Umbilical cord (tissue), 1 donor: ENCODE measurements at regions not wholly inside any gene's neighbourhood (a gene's known extent, or its start where the extent isn't known, plus 50 kb on each side); places are given as distances from the start of the nearest gene placed in this dataset.

Experiments
- DNase-seq: peaks from one replicate; pipeline ENCODE4 v3.0.0-alpha.2; 2015; ENCODE audit warnings: low spot score

DNA sequence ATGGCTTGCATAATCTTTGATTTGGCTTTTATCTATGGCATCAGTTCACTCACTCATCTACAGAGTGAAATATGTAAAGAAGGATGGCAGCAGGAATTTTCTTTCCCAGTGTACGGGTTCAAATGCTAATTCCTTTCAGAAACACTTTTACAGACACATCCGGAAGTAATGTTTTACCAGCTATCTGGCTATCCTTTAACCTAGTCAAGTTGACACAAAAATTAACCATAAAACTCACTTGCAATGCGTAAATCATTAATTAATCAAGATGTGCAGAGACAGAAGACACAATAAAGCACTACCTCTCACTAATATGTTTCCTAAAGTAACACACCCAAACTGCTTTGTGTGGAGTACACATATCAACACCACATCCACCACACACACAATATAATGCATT lies 378.9 kb upstream of the ANO3 start:
- DNase-seq: no peak

DNA sequence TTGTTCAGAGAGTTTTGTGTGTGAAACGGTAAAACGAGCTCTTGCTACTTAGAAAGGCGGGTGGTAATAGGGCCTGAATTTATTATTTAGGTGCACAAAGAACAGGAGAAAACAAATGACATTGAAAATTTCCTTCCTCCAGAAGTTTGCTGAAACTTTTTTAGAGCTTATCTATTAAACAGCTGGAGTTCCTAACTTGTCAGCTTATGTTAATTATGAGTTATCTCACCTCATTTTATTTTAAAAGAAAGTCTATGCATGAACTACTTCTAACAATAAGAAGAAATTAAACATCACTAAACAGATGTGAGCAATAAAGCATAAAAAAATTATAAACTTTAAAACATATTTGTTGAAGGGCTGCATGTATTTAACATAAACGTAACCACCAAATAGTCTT lies 373.9 kb upstream of the ANO3 start:
- no peak for DNase-seq

DNA sequence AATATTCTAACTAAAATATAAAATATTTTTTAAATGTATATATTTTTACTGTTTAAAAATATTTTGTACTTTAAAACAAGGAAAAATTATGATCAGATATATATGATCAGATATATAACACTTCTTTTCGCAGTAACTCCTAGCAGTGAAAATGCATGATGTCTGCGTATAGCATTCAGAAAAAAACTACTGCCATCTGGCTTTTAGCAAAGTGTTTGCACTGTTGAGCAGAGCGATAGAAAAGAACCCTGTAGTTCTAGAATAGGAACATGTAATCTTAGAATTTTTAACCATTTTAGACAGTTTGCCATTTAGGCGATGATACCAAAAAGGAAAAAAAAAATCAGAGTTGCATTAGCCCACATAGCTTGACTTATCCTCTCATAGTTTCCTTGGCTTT lies 370.4 kb upstream of the ANO3 start:
- DNase-seq: peak; percentile 34

DNA sequence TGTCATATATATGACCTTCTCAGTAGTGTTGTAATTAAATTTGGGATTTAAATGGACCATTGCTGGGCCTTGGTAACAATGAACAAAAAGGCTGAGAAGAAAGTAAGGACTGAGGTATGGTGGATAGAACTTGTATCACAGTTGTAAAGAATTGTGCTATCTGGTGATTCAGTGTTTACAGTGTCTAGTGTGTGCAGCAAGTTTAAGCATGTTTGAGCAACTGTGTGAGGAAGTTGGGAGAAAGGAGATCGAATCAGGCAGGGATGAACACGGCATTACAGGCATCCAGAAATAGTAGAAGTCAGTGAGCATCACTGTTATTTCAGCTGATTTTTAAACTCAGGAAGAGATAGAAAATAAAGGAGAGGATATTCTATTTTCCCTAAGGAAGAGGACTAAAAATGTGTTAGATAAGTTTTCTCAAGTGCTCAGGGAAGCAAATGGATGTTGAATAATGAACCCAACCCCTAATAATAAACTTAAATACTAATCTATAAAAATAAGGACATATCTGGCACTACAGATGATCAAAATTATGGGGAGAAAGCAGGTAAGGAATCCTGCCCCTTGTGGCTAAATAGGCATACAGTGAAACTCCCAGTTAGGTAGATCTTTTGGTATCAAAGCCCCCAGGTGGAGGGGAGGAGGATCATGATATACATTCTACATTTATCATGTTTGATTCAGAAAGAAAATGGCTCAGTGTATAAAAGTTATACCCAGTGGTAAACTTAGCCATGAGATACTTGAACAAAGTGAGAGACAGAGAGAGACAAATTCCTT lies 361.0 kb upstream of the ANO3 start:
- no peak for DNase-seq

DNA sequence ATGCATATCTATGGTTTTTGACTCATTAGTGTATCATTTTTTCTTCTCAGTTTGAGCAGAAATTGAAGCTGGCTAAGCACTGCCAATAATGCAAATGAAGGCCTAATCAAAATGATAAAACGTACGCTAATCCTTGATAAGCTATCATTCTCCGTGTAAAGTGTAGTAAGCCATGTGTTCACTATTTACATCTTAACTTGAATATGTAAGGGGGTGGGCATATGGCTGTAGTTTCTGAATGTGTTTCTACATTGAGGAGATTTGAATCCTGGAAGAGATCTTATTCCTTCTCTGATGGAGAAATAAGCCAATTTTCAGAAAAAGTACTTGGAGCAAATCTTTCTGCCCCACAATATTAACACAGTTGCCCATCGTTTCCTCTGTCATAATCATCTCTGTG lies 351.8 kb upstream of the ANO3 start:
- no peak for DNase-seq

DNA sequence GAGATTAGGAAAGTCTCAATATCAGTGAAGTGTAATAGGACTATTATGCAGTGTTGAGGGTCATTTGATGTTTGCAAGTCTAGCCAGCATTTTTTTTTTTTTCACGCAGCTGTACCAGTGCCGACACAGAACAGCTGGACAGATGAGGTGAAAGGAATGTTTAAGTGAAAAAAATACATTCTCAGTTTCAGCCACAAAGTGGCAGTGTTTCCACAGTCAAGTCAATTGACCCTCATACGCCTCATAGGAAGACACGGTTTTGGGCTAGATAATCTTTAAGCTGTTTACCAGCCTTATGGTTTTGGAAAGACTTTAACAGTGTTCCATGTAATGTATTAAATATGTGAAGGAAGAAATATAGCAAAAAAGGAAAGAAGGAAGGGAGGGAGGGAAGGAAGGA lies 349.9 kb upstream of the ANO3 start:
- peak; percentile 88 for DNase-seq

DNA sequence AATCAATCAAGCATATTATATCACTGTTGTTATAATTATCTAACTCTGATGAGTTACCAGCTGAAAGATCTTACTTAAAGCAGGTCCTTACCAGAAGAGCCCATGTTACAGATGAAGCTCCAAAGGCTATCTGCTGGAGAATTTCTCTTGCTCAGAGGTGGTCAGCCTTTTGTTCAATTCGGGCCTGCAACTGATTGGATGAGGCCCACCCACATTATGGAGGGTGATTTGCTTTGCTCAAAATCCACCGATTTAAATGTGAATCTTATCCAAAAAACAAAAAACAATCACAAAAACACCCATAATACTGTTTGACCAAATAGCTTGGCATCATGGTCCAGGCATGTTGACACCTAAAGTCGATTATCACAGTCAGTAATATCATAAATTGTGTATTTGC lies 348.6 kb upstream of the ANO3 start:
- DNase-seq: no peak

DNA sequence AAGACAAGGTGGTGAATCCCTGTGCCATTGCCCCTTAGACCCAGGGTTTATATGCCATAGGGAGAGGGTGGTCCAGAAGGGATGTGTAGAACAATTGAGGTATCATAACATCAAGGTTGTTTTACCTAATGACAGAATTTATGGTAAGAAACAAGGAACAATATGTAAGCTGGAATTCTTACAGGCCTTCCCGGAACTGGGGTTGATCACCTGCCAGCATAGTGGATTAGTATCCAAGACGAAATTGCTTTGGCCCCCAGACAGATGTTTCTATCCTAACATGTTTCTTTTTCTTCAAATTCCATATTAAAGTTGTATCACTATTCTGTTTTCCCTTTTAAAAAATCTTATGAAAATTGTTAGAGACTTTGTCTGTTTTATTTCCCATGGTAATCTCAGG lies 343.8 kb upstream of the ANO3 start:
- DNase-seq: no peak

DNA sequence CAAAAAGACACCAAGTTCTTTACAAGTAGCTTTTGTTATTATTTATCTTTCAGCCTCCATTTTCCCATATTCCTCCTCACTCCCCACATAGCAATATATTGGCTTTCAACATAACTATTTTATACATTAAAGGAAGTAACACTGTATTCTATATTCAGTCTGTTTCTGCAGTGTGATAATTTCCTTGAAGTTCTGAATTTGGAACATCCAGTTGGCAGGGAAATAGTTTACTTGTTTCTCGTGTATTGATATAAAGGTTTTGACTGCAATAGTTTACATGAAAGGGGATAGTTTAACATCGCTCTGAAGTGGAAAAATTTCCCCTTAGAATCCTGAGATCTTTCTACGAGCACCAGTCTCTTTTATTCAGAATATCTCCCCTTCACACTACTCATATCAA lies 341.5 kb upstream of the ANO3 start:
- no peak for DNase-seq

DNA sequence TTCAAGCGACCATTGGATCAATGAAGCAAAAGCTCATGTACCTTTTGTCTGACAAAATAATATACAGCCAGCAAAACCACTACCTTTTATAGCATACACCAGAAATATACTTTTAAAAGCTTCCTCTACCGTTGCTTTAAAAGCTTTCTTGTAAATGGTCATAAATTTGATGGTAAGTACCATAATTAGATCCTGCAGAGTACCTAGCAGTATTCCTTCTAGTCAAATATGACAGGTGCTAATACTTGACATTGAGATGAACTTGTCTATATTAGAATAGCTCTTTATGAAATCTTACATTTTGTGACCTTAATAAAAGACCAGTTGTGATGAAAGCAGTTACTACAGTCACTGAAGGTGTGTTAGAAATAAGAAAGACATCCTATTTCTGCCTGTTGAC lies 340.5 kb upstream of the ANO3 start:
- DNase-seq: no peak

DNA sequence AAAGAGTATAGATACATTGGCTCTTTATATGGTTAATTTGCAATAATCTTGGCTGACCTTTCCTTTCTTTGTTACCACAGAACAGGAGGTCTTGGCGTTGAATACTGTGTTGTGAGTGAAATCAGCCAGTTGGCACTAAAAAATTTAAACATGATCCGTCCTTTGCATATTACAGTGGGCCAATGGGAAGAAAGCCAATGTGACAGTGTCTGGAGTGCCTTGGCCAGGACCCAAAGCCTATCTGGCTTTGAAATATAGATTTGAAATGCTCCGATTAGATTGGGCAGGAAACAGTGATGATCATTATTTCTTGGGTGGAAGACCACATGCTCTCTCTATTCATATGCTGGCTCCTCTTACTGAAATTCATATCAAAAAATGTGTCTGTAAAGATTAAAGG lies 339.6 kb upstream of the ANO3 start:
- no peak for DNase-seq

DNA sequence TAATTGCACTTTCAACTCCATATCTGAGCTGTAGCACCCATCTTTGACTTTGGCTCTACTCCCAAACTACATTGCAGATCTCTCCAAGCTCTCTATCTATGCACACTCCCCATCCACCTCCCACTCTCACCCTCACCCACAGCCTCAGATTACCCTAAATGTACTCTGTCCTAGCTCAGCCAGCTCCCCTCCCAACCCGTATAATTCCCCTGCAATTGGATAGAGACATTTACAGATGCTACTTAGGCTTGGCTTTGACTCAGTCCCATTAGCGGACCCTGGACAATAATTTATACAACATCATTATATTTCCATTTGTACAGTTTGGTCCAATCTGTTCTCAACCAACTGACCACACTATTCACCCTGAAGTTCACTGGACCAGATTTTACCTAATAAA lies 338.9 kb upstream of the ANO3 start:
- DNase-seq: no peak

DNA sequence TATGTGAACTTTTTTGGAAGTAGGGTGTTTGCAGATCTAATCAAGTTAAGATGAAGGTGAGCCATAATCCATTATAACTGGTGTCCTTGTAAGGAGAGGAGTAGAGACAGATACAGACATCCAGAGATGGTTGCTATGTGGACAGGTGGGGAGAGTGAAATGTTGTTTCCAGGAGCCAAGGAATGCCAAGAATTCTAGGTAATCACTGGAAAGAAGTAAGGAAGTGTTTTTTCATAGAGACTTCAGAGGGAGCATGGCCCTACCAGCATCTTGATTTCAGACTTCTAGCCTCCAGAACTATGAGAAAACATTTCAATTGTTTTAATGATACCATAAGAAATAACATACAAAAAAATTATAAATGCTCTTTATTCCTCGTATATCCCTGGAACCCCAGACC lies 320.5 kb upstream of the ANO3 start:
- DNase-seq: no peak

DNA sequence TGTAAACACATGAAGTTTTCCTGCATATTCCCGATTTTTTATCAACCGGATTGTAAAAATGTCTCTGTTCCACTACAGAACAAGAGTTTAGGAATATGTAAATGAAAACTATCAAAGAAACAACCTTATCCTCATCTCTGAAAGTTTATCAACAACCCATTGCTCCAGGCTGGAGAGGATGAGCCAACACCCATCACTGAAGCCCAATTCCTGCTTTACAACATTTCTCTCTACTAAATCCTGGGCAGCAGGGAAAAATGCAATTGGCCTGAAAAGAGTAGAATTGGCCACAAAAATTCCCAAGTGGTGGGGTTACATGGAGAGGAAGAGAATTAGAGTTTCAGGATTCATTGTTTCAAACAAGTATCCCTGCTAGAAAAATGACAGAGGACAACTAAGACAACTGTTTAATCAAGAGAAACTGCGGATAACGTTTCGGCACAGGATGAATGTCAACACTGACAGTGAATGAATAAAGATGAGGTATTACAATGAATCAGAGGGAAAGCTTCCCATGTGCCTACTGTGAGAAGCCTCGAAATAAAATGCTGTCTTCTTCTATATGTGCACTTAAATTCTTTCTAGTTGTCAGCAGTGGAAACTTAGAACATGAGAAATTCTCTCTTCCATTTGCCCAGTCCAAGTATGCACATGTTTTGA lies 317.3 kb upstream of the ANO3 start:
- DNase-seq: no peak

DNA sequence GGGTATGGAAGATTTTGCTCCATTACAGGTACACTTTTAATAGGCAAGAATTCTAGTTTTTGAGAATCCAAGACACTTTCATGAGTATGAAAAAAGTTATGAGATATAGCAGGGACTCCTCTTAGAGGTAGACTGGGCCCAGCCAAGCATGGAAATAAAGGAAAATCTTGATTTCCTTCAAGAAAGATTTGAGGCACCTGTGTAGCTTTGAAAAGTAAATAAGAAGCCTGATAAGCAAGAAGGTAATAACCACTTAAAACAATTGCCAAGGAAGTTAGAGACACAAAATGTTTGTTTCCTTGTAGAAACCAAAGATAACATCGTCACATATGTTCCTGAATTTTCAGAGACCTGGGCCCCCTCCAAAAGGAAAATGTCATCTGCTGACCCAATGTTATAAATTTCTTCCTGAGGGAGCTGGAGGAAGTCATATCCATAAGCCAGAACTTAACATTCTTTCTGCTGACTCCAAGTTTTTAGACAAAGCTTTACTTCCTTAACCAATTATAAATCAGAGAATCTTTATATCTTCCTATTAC lies 314.5 kb upstream of the ANO3 start:
- no peak for DNase-seq

DNA sequence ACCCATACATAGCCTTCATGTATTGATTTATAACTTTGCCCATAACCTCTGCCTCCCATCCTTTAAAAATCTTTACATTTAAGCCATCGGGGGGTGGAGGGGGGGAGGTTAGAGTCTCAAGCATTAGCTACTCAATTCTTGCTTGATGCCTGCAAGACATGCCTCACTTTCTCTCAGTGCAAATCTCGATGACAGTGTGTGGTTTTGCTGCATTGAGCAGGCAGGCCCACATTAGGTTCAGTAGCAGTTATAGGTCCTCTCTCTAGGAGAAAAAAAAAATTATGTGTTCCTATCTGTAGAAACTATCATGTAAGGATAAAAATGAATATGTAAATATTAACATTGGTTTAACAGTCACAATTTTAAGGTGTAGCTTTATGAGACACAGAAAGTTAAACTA lies 314.0 kb upstream of the ANO3 start:
- no peak for DNase-seq

DNA sequence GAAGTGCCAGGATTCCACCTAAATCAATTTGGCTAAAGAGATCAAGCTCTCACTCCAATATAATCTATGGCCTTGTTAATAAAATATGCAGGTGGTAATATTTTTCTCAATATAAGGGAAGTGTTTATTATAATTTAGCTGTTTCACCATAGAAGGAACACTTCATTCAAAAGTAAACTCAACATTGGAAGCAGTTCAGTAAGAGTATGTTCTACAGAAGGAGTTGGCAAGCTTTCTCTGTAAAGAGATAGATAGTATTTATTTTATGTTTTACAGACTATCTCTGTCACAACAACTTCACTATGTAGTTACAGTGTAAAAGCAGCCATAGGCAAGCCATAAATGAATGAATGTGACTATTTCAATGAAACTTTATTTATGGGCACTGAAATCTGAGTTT lies 313.6 kb upstream of the ANO3 start:
- peak; percentile 23 for DNase-seq

DNA sequence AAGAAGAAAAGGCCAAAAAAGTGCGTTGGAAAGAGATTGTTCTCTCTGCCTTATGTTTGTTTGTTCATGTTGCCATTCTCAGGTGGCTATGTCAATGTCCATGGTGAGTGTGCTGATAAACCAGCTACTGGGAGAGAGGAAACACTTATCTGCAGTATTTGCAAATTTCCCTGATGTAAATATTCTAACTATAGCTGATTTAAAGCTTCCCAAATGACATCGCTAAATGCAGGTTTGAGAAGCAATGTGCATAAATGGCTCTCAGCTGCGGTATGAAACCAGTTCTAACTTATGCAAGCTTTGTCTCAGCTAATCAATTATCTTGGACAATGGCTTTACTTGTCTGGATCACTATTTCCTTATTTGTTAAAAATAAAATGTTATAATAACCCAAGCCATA lies 312.5 kb upstream of the ANO3 start:
- DNase-seq: no peak

DNA sequence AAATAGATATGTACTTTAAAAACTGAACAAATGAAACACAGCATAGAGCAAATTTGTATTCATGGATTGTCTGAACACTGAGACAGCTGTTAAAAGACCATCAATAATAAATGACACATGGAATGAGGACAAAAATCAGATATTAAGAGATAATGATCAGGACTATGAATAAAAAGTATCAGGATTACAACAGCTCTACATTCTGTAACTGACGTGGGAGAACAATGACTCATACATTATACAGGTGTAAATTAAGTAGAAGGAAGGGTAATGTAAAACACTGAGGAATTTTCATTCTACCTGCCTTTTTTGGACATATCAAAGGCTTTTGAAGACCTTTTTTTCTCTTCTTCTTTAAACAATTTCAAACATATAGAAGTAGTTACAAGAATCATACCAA lies 310.9 kb upstream of the ANO3 start:
- DNase-seq: peak; percentile 7

DNA sequence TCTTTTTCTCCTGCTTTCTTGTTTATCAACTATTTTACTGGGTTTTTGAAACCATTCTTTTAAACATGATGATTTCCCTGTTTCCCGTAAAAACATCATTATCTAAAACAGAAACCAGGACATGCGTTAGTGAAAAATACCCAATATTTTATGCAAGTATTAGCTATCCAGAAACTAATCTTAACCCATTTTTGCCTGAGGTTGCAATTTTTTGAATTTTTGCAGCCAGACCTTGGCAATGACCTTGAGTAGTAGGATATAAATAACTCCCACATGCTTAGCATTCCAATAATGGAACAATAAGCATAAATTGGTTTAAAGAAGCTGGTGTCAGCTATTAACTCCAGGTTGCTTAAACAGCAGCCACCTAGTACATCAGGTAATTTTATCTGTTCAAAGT lies 308.9 kb upstream of the ANO3 start:
- peak; percentile 3 for DNase-seq

DNA sequence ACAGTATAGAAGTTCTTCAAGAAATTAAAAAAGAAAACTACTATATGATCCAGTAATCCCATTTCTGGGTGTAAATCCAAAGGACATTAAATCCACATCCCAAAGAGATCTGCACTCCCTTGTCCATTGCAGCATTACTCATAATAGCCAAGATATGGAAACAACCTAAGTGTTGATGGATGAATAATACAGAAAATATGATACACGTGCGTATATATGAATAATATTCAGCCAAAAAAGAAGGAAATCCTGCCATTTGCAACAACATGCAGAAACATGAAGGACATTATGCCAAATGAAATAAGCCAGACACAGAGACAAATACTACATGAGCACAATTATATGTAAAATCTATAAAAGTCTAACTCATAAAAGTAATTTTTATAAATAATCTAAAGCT lies 306.3 kb upstream of the ANO3 start:
- DNase-seq: peak; percentile 28

DNA sequence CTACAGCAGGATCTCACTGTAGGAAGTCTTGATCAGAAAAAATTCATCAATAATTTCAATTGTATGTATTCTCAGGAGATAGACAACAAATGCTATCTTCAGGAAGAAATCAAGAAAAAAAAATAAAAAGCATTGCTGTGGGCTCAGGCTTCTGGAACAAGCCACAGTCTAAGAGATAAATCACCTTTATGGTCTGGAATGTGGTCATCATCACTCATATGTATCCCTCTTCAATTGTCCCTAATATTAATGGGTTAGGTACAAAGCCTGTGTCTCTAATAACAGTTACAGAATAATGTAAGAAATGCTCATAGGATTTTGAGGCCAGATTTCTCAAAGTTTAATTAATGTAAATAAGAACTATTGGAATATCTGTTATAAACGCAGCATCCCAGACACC lies 305.9 kb upstream of the ANO3 start:
- no peak for DNase-seq

DNA sequence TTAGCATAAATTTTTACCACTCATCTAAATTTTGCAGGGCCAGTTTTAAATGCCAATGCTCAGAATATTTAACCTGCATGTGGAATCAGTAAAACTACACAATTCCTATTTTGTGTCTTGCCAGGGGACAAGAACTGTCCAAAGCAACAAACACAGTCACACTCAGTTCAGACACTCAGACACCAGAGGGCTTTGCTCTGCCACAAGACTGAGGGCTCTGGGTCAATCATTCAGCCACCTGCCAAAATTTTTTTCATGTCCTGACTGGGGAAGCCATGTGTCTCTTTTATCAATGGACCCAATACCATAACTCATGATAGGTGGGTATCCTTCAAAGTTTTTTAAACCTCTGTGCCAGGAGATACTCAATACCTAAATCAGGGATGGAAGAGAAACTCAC lies 304.0 kb upstream of the ANO3 start:
- DNase-seq: no peak
